A673 (cell line): ENCODE measurements at regions not wholly inside any gene's neighbourhood (a gene's known extent, or its start where the extent isn't known, plus 50 kb on each side); places are given as distances from the start of the nearest gene placed in this dataset.

Source experiments
- CTCF ChIP-seq: fragments of 300-800, 200-600 bp; sonication (generic); conservative IDR thresholded peaks from 2 replicates; pipeline ENCODE4 v1.5.1; 2017; ENCODE audit warnings: low read depth, mild to moderate bottlenecking, antibody characterized with exemption, low read length, moderate library complexity, mixed read lengths
- EZH2 ChIP-seq: fragments of 200-600 bp; sonication (generic); IDR thresholded peaks from 2 replicates; pipeline ENCODE4 v1.6.1; 2017; ENCODE audit warnings: borderline replicate concordance, low read depth, mild to moderate bottlenecking, mixed read lengths, antibody characterized with exemption, low read length; ENCODE audit not compliant: poor library complexity, severe bottlenecking

- TF ChIP-seq CTCF: no peak
- no peak for TF ChIP-seq EZH2
These were observed 132.9 kb downstream of the SYF2 start for GRCh38 chr1:25099343-25099951.
